HCT116 (cell line): ENCODE measurements at regions not wholly inside any gene's neighbourhood (a gene's known extent, or its start where the extent isn't known, plus 50 kb on each side); places are given as distances from the start of the nearest gene placed in this dataset.

Experiments
- ATAC-seq: fragments of 200-7000 bp; cut with Tn5 transposase; 2 replicates; pipeline ENCODE4 v1.9.1; 2020; ENCODE audit warnings: mild to moderate bottlenecking, moderate library complexity
- BruUV-seq: library from RNA; stranded (reverse); fragments of 400-500 nt; replicated peaks from 2 replicates; lab custom pipeline; 2021; lab: Mats Ljungman, UMichigan
- CTCF ChIA-PET: fragments of 300-600 bp; sonication (Branson Sonifier 250); formaldehyde crosslinking; loops from one replicate; lab custom pipeline; 2021; ENCODE audit warnings: antibody characterized with exemption; lab: Charles Lee
- POLR2A ChIA-PET: fragments of 300-600, 350-600 bp; sonication (Branson Sonifier 250); formaldehyde crosslinking; loops from one replicate; lab custom pipeline; 2021; ENCODE audit warnings: antibody characterized with exemption; lab: Charles Lee
- RAD21 ChIA-PET, 2 experiments: fragments of 300-600 bp; sonication (Branson Sonifier 250); formaldehyde crosslinking; loops; one replicate each; lab custom pipeline; 2023; ENCODE audit warnings: low total read pairs in 2 of 2; ENCODE audit not compliant: uncharacterized antibody in 2 of 2, unreplicated experiment in 2 of 2, low non-redundant PET in 1 of 2; lab: Charles Lee
- DNase-seq: peaks from one replicate; pipeline ENCODE4 v3.0.0-alpha.2; 2010; ENCODE audit warnings: low read depth, low spot score
- H2AFZ ChIP-seq: fragments of 200-600 bp; shearing (Covaris generic), sonication (generic); 2 replicates; pipeline ENCODE4 v1.6.1; 2017; ENCODE audit warnings: low read depth, mixed run types, mixed read lengths, antibody characterized with exemption, low read length; ENCODE audit not compliant: poor library complexity, severe bottlenecking
- H3K27ac ChIP-seq: 2 replicates; pipeline ENCODE4 v1.5.1; 2012; ENCODE audit warnings: low read depth, low read length
- H3K27me3 ChIP-seq: fragments of 200-600 bp; sonication (generic); 2 replicates; pipeline ENCODE4 v1.6.1; 2016; ENCODE audit warnings: mixed run types, low read length, mixed read lengths; ENCODE audit not compliant: insufficient read depth
- H3K36me3 ChIP-seq, 2 experiments: fragments of 200-500 bp in 1 of 2; fragments of 200-600 bp in 1 of 2; sonication (Bioruptor generic) in 1 of 2; sonication (generic) in 1 of 2; 2 replicates each; pipeline versions ENCODE4 v1.5.1 to v1.6.1; 2014 to 2016; ENCODE audit warnings: low read length in 2 of 2, inconsistent platforms in 1 of 2, mixed read lengths in 1 of 2, mixed run types in 1 of 2; ENCODE audit not compliant: insufficient read depth in 2 of 2, control insufficient read depth in 1 of 2
- H3K4me1 ChIP-seq, 2 experiments: fragments of 200-600 bp in 1 of 2; sonication (generic) in 1 of 2; 2 replicates each; pipeline versions ENCODE4 v1.5.1 to v1.6.1; 2012 to 2017; ENCODE audit warnings: low read length in 2 of 2, inconsistent platforms in 1 of 2, mild to moderate bottlenecking in 1 of 2, mixed read lengths in 1 of 2, mixed run types in 1 of 2, moderate library complexity in 1 of 2; ENCODE audit not compliant: insufficient read depth in 2 of 2, control insufficient read depth in 1 of 2
- H3K4me2 ChIP-seq: fragments of 200-600 bp; sonication (generic); 2 replicates; pipeline ENCODE4 v1.6.1; 2017; ENCODE audit warnings: mixed run types, low read length, mixed read lengths
- H3K4me3 ChIP-seq, 2 experiments: fragments of 200-600 bp in 1 of 2; sonication (generic) in 1 of 2; replicated peaks in 1 of 2; 2 replicates each; pipeline ENCODE4 v1.5.1; 2011 to 2016; ENCODE audit warnings: low read length in 2 of 2, control low read depth in 1 of 2, low read depth in 1 of 2, mild to moderate bottlenecking in 1 of 2, mixed read lengths in 1 of 2, mixed run types in 1 of 2
- H3K79me2 ChIP-seq: fragments of 200-600 bp; sonication (generic); 2 replicates; pipeline ENCODE4 v1.6.1; 2017; ENCODE audit warnings: mild to moderate bottlenecking, mixed run types, low read length, moderate library complexity, mixed read lengths; ENCODE audit not compliant: insufficient read depth
- H3K9ac ChIP-seq: fragments of 200-600 bp; sonication (generic); 2 replicates; pipeline ENCODE4 v1.6.1; 2016; ENCODE audit warnings: low read length, mixed read lengths
- H3K9me2 ChIP-seq: fragments of 200-600 bp; sonication (generic), shearing (Covaris generic); 2 replicates; pipeline ENCODE4 v1.6.1; 2017; ENCODE audit warnings: mixed run types, mild to moderate bottlenecking, moderate library complexity; ENCODE audit not compliant: insufficient read depth
- H3K9me3 ChIP-seq, 2 experiments: fragments of 200-500 bp in 1 of 2; fragments of 200-600 bp in 1 of 2; sonication (Bioruptor generic) in 1 of 2; sonication (generic) in 1 of 2; 2 replicates each; pipeline ENCODE4 v1.6.1; 2014 to 2017; ENCODE audit warnings: low read length in 2 of 2, mixed read lengths in 2 of 2, inconsistent platforms in 1 of 2, low read depth in 1 of 2, mild to moderate bottlenecking in 1 of 2, mixed run types in 1 of 2, moderate library complexity in 1 of 2; ENCODE audit not compliant: control insufficient read depth in 1 of 2, insufficient read depth in 1 of 2
- H4K20me1 ChIP-seq: fragments of 200-600 bp; sonication (generic), shearing (Covaris generic); 2 replicates; pipeline ENCODE4 v1.6.1; 2017; ENCODE audit warnings: mixed run types, mild to moderate bottlenecking, moderate library complexity; ENCODE audit not compliant: insufficient read depth
- CBX3 ChIP-seq: IDR thresholded peaks from 2 replicates; pipeline ENCODE4 v1.6.1; 2012; ENCODE audit warnings: low read depth
- EGR1 ChIP-seq: IDR thresholded peaks from 2 replicates; pipeline ENCODE4 v1.6.1; 2012; ENCODE audit warnings: low read depth
- ELF1 ChIP-seq: IDR thresholded peaks from 2 replicates; pipeline ENCODE4 v1.6.1; 2012; ENCODE audit warnings: low read depth, borderline replicate concordance
- EZH2 ChIP-seq: fragments of 200-600 bp; sonication (generic); IDR thresholded peaks from 2 replicates; pipeline ENCODE4 v1.6.1; 2017; ENCODE audit warnings: antibody characterized with exemption, mixed run types
- FOSL1 ChIP-seq: IDR thresholded peaks from 2 replicates; pipeline ENCODE4 v1.6.1; 2012; ENCODE audit warnings: low read depth
- POLR2AphosphoS5 ChIP-seq: IDR thresholded peaks from 2 replicates; pipeline ENCODE4 v1.6.1; 2011; ENCODE audit warnings: mild to moderate bottlenecking, low read depth, low read length, moderate library complexity
- RAD21 ChIP-seq: IDR thresholded peaks from 2 replicates; pipeline ENCODE4 v1.6.1; 2012; ENCODE audit warnings: low read depth, mild to moderate bottlenecking
- SIN3A ChIP-seq: IDR thresholded peaks from 2 replicates; pipeline ENCODE4 v1.6.1; 2012; ENCODE audit warnings: low read depth
- SRF ChIP-seq: IDR thresholded peaks from 2 replicates; pipeline ENCODE4 v1.6.1; 2012; ENCODE audit warnings: low read depth
- ZNF274 ChIP-seq: fragments of 200-500 bp; sonication (Bioruptor generic); IDR thresholded peaks from 2 replicates; pipeline ENCODE4 v1.6.1; 2014; ENCODE audit warnings: mild to moderate bottlenecking, low read depth, low read length, inconsistent platforms
- intact Hi-C: fragments of 100-400 bp; cut with micrococcal nuclease; formaldehyde crosslinking; loops from 2 replicates; pipeline ENCODE4 v1.10.0; 2022
- TF ChIP-seq, protein P1 (sequence below): IDR thresholded peaks from 2 replicates; pipeline ENCODE4 v1.6.1; 2012

DNA sequence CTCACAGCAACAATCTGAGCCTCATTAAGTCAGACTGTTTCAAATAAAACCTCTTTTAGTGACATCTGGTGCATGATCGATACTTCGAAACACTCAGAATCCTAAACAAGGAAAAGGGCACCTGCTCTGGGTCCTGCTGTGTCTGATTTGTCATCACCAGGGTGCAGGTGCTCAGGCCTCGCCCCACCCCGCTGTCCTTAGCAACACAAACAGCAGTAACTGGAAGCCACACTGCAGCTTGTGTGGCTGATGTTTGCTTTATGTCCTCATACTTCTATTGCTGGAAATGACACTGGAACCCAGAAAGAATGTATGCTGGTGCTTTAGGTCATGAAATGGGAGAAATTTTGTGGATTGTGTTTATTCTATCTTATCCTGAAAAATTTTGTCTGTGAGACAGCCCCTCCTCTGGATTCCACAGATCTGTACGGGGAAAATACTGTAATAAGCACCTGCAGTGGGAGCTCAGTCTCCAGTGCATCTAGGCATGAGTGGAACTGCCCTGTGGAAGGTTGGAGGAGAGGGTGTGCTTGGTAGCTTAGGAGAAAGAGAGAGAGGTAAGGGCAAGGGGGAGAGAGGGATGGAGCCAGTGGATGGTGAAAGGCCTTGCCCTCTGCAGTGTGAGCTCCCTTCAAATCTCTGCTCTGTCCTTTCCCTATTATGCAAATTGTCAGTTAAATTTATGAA is 284.2 kb downstream of the SMARCA2 start:
- ATAC-seq, result no peak
- Histone ChIP-seq H3K9me3 (no peaks in the 10 kb centered on the region), H3K4me1 (no peaks in the 10 kb centered on the region), H2AFZ (no peak overlapping the region), H4K20me1 (no peaks in the 10 kb centered on the region), H3K4me3 (no peak overlapping the region), H3K9me2 (no peaks in the 10 kb centered on the region), H3K27me3 (no peaks in the 10 kb centered on the region), H3K4me2 (no peak overlapping the region), H3K79me2 (no peaks in the 10 kb centered on the region), H3K27ac (no peak overlapping the region), H3K9ac (no peak overlapping the region), H3K36me3 (no peaks in the 10 kb centered on the region)
- DNase-seq, result no peak
- TF ChIP-seq SIN3A, result no peak
- TF ChIP-seq SRF, result no peak
- TF ChIP-seq FOSL1, result no peak
- TF ChIP-seq POLR2AphosphoS5, result no peak
- TF ChIP-seq RAD21, result no peak
- RAD21 ChIA-PET, result interaction anchor here in 1 of 2 experiments (0.6 kb wide), 1 partner anchor 428 kb away, joined by 3 read pairs; no protein-coding TSS in a partner anchor
- POLR2A ChIA-PET, result no interaction called here
- BruUV-seq, result no TSS peak
- intact Hi-C loops, result no loop called here
- CTCF ChIA-PET, result no interaction called here

DNA sequence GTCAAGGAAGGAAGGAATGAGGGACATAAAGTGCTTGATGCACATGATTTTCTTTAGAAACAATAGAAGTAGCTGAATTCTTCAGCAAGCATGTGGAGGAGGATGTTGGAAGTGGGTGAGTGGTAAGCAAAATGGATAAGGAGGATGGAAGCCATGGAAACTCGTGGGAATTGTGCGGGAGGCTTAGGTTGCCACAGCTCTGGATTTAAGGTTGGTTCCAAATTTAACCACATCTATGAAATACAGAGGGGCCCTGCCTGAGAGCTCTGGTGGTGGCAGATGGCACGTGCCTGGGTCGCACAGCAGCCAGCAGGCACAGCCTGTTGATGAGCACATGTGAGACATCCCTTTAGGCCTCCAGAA is 284.7 kb downstream of the SMARCA2 start:
- no peak for ATAC-seq
- Histone ChIP-seq H3K27me3 (no peaks in the 10 kb centered on the region), H2AFZ (no peak overlapping the region), H3K27ac (no peak overlapping the region), H3K4me2 (no peak overlapping the region), H3K79me2 (no peaks in the 10 kb centered on the region), H3K9me2 (no peaks in the 10 kb centered on the region), H3K9ac (no peak overlapping the region), H4K20me1 (no peaks in the 10 kb centered on the region), H3K9me3 (no peaks in the 10 kb centered on the region), H3K4me1 (no peaks in the 10 kb centered on the region), H3K36me3 (no peaks in the 10 kb centered on the region), H3K4me3 (no peak overlapping the region)
- POLR2A ChIA-PET, result no interaction called here
- CTCF ChIA-PET, result no interaction called here
- TF ChIP-seq RAD21 (no peak), SIN3A (no peak), EZH2 (no peak), CBX3 (no peak), EGR1 (no peak), ELF1 (no peak), ZNF274 (no peak)
- TF ChIP-seq, protein P1, sequence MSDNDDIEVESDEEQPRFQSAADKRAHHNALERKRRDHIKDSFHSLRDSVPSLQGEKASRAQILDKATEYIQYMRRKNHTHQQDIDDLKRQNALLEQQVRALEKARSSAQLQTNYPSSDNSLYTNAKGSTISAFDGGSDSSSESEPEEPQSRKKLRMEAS, result no peak
- no TSS peak for BruUV-seq
- intact Hi-C loops, result no loop called here
- RAD21 ChIA-PET, result interaction anchor here in 1 of 2 experiments (0.6 kb wide), 1 partner anchor 427 kb away, joined by 3 read pairs; no protein-coding TSS in a partner anchor
- DNase-seq, result no peak
